Ascending aorta (tissue), 2 donors: ENCODE measurements at regions not wholly inside any gene's neighbourhood (a gene's known extent, or its start where the extent isn't known, plus 50 kb on each side); places are given as distances from the start of the nearest gene placed in this dataset.
"Not testable (repeated sequence)": the region's sequence is repeated elsewhere in the genome, so short reads cannot be mapped to it uniquely, and the experiment has no call there.

Source experiments
- DNase-seq, 2 donors: peaks; one replicate each; pipeline ENCODE4 v3.0.0-alpha.2; 2019; ENCODE audit warnings: low spot score in 2 of 2
- H3K27ac ChIP-seq, 2 donors: fragments of 200-600 bp; sonication (generic); one replicate each; pipeline ENCODE4 v1.5.1; 2016 to 2017; ENCODE audit warnings: mild to moderate bottlenecking in 1 of 2
- H3K27me3 ChIP-seq: fragments of 200-600 bp; sonication (generic); one replicate; pipeline ENCODE4 v1.5.1; 2017
- H3K36me3 ChIP-seq, 2 donors: fragments of 200-600 bp; sonication (generic); one replicate each; pipeline ENCODE4 v1.5.1; 2016
- H3K4me1 ChIP-seq, 2 donors: fragments of 200-600 bp; sonication (generic); one replicate each; pipeline ENCODE4 v1.5.1; 2016 to 2017; ENCODE audit warnings: mild to moderate bottlenecking in 1 of 2
- H3K4me3 ChIP-seq, 2 donors: fragments of 200-600 bp; sonication (generic); one replicate each; pipeline ENCODE4 v1.5.1; 2016 to 2017; ENCODE audit warnings: mild to moderate bottlenecking in 1 of 2
- H3K9me3 ChIP-seq, 2 donors: fragments of 200-600 bp; sonication (generic); one replicate each; pipeline ENCODE4 v1.5.1; 2016
- intact Hi-C: fragments of 100-400 bp; cut with DNase I; formaldehyde crosslinking; loops from one replicate; pipeline ENCODE4 v1.15.1; 2023
- TF ChIP-seq, protein P1 (sequence below), 3 experiments: fragments of 200-600 bp in 2 of 3; fragments of 450-650 bp in 1 of 3; sonication (generic) in 2 of 3; IDR thresholded peaks; one replicate each; pipeline ENCODE4 v1.5.1; 2016 to 2019; ENCODE audit warnings: antibody characterized with exemption in 3 of 3, mild to moderate bottlenecking in 1 of 3, moderate library complexity in 1 of 3

GRCh38 chr6:137678451-137678850 is 184.3 kb upstream of the OLIG3 start:
- TF ChIP-seq, protein P1, sequence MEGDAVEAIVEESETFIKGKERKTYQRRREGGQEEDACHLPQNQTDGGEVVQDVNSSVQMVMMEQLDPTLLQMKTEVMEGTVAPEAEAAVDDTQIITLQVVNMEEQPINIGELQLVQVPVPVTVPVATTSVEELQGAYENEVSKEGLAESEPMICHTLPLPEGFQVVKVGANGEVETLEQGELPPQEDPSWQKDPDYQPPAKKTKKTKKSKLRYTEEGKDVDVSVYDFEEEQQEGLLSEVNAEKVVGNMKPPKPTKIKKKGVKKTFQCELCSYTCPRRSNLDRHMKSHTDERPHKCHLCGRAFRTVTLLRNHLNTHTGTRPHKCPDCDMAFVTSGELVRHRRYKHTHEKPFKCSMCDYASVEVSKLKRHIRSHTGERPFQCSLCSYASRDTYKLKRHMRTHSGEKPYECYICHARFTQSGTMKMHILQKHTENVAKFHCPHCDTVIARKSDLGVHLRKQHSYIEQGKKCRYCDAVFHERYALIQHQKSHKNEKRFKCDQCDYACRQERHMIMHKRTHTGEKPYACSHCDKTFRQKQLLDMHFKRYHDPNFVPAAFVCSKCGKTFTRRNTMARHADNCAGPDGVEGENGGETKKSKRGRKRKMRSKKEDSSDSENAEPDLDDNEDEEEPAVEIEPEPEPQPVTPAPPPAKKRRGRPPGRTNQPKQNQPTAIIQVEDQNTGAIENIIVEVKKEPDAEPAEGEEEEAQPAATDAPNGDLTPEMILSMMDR (IDR thresholded peaks at IDR 0.05): no peak
- no peak overlapping the region for H3K4me3 ChIP-seq
- H3K27me3 ChIP-seq: no peaks in the 10 kb centered on the region
- H3K4me1 ChIP-seq: no peaks in the 10 kb centered on the region
- no peaks in the 10 kb centered on the region for H3K9me3 ChIP-seq
- H3K27ac ChIP-seq: no peak overlapping the region
- H3K36me3 ChIP-seq: no peaks in the 10 kb centered on the region
- intact Hi-C loops: no loop called here
- no peak for DNase-seq

GRCh38 chr6:137680705-137681346 is 186.2 kb upstream of the TNFAIP3 start:
- intact Hi-C loops: no loop called here

GRCh38 chr6:137681445-137682009 is 185.5 kb upstream of the TNFAIP3 start:
- Histone ChIP-seq H3K4me1 (no peaks in the 10 kb centered on the region), H3K27me3 (no peaks in the 10 kb centered on the region), H3K9me3 (no peaks in the 10 kb centered on the region), H3K27ac (no peak overlapping the region), H3K36me3 (no peaks in the 10 kb centered on the region), H3K4me3 (no peak overlapping the region)
- DNase-seq: no peak
- TF ChIP-seq, protein P1 (IDR thresholded peaks at IDR 0.05): no peak
- intact Hi-C loops: no loop called here

More at GRCh38 chr6:137680705-137681346, 186.2 kb upstream of the TNFAIP3 start:
- TF ChIP-seq, protein P1 (IDR thresholded peaks at IDR 0.05): no peak
- H3K4me3 ChIP-seq: no peak overlapping the region
- DNase-seq: no peak
- H3K27me3 ChIP-seq: no peaks in the 10 kb centered on the region
- no peaks in the 10 kb centered on the region for H3K4me1 ChIP-seq
- no peak overlapping the region for H3K27ac ChIP-seq
- H3K9me3 ChIP-seq: no peaks in the 10 kb centered on the region
- H3K36me3 ChIP-seq: no peaks in the 10 kb centered on the region

DNA sequence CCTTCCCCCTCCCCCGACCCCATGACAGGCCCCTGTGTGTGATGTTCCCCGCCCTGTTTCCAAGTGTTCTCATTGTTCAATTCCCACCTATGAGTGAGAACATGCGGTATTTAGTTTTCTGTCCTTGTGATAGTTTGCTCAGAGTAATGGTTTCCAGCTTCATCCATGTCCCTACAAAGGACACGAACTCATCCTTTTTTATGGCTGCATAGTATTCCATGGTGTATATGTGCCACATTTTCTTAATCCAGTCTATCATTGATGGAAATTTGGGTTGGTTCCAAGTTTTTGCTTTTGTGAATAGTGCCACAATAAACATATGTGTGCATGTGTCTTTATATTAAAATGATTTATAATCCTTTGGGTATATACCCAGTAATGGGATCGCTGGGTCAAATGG is 184.4 kb upstream of the TNFAIP3 start:
- H3K4me3 ChIP-seq, H3K36me3 ChIP-seq, intact Hi-C loops, DNase-seq, H3K4me1 ChIP-seq, H3K27me3 ChIP-seq, H3K9me3 ChIP-seq, H3K27ac ChIP-seq: not testable (repeated sequence)

- no peaks in the 10 kb centered on the region for H3K36me3 ChIP-seq
- intact Hi-C loops: no loop called here
- no peak for DNase-seq
- H3K4me3 ChIP-seq: no peak overlapping the region
- no peaks in the 10 kb centered on the region for H3K9me3 ChIP-seq
- TF ChIP-seq, protein P1 (IDR thresholded peaks at IDR 0.05): no peak
- H3K27me3 ChIP-seq: no peaks in the 10 kb centered on the region
- no peaks in the 10 kb centered on the region for H3K4me1 ChIP-seq
- no peak overlapping the region for H3K27ac ChIP-seq
Observed at GRCh38 chr6:137683916-137684315, 183.1 kb upstream of the TNFAIP3 start.

GRCh38 chr6:137685798-137686375 is 181.2 kb upstream of the TNFAIP3 start:
- TF ChIP-seq, protein P1 (IDR thresholded peaks at IDR 0.05): no peak
- Histone ChIP-seq H3K36me3 (no peaks in the 10 kb centered on the region), H3K9me3 (no peaks in the 10 kb centered on the region), H3K4me3 (no peak overlapping the region), H3K27me3 (no peaks in the 10 kb centered on the region), H3K4me1 (no peaks in the 10 kb centered on the region), H3K27ac (no peak overlapping the region)
- DNase-seq: no peak
- intact Hi-C loops: no loop called here
